ENCODE measurements at regions not wholly inside any gene's neighbourhood (a gene's known extent, or its start where the extent isn't known, plus 50 kb on each side); places are given as distances from the start of the nearest gene placed in this dataset.
"Not testable (repeated sequence)": the region's sequence is repeated elsewhere in the genome, so short reads cannot be mapped to it uniquely, and the experiment has no call there.

DNA sequence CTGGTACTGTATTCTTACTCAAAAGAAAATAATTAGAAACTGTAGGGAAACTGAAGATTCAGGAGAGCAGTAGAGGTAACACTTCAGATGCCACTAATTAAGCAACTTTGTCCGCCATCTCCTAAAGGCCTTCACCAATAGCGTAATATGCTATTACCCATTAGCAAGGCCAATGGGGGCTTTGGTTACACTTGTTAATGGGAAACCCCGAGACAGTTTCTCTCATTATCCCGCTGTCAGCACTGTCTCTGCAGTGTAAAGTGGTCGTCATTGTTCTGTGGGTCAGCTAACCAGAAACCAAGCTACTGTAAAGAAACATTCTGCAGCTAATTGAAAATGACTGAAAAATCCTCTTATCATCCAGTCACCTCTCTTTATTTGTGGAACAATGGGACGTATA is 468.0 kb upstream of the POU3F2 start:
- DNase-seq: no peak

DNA sequence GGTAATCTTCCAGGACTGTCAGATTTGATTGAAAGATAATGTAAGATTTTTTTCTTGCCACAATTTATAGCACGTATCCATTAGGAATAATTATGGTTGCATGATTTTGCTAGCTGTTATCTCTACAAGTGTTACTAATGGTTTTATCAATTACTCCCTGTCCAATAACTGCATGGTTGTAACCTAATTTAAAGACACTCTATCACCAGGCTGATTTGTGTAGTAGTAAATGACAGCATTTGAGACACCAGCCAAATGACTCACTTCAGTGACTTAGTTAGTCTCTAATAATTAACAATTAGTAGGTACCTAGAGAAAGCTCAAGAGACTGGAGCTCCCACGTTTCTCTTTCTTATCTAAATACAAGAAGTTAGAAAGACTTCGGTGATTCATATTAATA is 453.8 kb upstream of the POU3F2 start:
- no peak for DNase-seq

DNA sequence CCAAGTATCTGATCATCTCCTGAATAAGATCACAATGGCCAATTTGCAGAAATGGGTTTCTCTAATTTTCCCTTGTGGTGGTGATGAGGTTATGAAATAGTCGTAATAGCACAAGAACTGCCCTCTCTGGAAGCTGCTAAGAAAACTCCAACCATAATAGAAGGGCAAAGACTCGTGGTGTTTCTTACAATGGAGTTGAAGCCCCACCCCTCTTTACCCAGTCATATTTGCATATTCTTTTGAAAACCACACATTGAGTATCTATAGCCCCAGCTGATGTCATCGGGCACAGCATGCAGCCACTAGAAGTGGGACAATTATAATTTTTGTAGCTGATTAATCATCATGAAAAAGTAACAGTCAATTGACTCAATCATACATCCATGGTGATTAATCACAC is 452.1 kb upstream of the POU3F2 start:
- no peak for DNase-seq

DNA sequence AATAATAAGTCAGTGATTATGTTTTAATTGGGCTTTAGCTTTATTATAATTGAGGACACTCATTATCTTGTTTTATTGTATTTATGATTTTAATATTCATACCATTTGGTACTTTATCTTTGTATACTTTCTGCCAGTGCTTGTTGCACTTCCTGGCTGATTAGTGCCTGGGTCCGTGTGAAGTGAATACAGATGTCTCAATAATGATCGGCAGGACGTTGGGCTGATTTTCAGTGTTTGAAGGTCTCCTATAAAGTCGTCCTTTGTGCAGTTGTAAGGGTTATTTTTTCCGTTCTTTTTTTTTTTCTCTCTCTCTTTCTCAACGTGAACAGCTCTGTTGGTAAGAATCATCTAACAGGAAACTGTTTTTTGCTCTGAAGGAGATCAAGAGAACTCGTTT is 450.0 kb upstream of the POU3F2 start:
- DNase-seq: no peak

DNA sequence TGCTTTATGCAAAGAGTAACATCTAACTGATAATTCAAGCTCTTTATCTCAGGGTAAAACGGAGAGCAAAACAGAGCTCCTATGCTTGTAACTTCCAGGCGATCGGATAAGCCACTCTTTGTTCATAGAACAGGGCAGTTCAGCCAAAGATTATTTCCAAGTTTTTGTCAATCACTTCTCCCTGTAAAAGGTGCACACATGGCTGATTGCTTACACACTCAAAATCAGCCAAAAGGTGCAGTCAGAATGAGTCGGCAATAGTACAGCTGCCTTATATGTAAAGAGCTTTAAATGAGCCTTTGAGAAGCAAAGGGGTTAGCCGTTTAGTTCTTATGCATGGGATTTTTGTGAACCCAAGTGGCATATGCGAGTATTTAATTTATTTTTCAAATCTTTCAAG is 449.6 kb upstream of the POU3F2 start:
- DNase-seq: no peak

DNA sequence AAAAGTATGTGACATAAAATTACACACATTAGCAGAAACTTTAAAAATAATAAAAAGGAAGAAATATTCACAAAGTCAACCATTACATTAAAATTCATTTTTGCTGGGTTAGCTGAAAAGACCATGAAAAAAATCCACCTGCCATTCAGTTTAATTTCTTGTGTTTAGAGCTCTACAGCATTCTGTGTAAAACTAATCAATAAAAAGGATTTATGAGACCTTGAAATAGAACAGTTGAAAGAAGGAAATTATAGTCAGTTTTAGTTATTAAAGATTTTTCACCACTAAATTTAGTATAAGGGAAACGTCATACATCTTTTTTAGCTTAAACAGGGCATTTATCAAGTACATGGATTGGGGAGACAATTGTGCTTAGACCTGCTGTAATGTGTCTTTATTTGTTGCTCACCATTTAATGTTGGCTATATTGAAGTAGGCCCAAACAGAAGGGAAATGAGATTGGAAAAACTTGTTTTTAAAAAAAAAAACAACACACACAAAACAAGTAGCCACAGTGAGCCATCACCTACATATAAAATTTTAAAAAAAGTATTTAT is 438.7 kb upstream of the POU3F2 start:
- no peak for DNase-seq

DNA sequence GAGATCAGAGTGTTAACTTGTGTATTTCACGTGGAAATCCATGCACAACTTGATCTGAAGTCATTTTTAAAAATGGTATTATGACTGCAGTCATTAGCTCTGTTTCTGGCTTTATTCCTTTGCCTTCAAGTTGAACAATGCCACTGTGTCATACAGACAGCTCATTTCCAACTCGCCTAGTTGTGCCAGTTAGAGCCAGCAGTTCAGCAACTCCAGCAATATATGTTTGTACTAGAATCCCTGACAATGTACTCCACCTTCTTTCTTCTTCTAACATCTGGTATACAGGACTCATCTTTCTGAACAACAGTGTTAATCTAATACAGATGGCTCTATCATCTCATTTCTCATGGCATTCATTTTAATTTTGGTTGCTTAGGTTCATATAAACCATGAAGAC is 418.3 kb upstream of the POU3F2 start:
- no peak for DNase-seq

DNA sequence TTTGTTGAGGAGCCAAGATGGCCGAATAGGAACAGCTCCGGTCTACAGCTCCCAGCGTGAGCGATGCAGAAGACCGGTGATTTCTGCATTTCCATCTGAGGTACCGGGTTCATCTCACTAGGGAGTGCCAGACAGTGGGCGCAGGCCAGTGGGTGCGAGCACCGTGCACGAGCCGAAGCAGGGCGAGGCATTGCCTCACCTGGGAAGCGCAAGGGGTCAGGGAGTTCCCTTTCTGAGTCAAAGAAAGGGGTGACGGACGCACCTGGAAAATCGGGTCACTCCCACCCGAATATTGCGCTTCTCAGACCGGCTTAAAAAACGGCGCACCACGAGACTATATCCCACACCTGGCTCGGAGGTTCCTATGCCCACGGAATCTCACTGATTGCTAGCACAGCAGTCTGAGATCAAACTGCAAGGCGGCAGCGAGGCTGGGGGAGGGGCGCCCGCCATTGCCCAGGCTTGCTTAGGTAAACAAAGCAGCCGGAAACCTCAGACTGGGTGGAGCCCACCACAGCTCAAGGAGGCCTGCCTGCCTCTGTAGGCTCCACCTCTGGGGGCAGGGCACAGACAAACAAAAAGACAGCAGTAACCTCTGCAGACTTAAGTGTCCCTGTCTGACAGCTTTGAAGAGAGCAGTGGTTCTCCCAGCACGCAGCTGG is 417.7 kb upstream of the POU3F2 start:
- DNase-seq: not testable (repeated sequence)

DNA sequence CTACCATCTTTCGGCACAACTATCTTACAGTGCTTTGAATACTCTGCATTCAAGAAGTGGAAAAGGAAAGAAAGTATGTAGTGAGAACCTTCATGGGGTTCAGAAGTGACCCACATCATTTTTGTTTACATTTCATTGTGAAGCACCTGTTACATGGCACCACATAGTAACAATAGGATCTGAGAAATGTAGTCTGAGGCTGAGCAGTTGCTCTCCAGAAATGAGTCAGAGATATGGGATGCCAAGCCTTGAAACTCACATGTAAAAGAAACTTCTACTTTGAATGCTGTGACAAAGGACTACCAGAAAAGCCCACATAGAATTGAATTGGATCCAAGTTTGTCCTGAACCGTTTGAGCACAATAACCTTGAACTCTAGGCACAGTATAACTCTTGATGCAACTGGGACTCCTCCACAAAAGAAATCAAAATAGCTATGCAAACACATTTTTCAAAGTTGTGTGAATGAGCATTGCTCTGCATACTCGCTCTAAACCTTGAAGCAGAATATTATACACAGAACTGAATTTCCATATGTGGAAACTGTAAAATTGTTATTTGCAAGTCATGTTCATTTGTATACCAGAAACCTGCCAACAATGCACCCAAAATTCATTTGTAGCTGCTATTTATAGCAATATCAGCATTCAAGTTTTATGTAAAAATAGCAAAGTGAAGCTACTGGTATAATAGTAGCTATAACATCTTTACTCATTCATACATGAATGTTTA is 400.9 kb upstream of the POU3F2 start:
- no peak for DNase-seq

DNA sequence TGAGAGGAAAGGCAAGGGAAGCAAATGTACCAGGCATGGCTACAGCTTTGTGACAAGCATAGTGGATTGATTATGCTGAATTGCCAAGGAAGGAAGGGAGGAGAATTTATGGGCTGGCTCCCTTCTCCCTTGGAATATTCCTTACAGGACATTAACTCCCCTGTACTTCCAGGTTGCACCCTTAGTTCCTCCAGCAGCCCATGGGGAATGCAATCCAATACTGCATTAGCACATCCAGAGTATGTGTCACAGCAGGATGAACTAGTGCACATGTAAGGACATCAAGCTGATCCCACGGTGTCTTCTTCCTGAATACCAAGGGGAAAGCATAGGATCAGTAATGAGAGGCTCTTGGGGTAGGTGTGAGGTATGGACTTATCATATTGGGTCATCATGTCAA is 390.7 kb upstream of the POU3F2 start:
- DNase-seq: no peak

DNA sequence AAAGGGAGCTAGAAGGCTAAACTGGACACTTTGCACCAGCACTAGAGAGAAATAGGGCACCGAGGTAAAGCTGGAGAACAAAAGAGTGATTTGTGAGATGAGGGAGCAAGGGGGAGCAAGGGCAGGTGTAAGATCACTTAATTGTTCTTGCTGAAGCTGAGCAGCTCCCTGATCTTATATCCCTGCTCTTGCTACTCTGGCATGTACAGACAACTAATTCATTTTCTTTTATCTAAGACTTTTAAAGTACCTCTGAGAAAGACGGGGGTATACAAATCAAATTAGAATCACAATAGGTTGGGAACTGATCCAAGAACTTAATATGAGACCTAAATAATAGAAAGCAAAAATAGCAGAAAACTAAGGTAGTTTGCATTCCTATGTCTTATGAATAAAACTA is 381.7 kb upstream of the POU3F2 start:
- DNase-seq: no peak

DNA sequence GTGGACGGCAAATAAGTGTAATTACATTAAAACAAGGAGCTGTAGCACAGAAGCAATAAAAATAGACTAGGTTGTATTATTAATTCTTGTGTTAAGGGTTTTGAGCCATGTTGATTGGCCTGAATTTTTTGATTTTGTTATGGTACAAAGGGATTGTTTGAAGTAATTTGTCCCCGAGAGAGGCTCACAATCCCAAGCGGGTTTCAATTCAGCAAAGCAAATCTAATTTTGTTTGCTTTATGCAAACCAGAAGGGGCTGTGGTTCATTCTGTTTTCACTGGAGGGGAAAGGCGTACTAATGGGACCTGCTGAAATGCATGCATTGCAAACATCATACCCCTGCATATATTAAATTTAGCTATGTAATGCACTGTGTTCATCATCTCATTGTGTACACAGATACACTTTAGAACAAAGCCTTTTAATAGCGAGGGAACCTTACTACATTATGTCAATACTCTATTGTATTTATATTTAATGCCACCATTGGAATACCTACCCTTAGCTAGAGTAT is 379.5 kb upstream of the POU3F2 start:
- DNase-seq: no peak

DNA sequence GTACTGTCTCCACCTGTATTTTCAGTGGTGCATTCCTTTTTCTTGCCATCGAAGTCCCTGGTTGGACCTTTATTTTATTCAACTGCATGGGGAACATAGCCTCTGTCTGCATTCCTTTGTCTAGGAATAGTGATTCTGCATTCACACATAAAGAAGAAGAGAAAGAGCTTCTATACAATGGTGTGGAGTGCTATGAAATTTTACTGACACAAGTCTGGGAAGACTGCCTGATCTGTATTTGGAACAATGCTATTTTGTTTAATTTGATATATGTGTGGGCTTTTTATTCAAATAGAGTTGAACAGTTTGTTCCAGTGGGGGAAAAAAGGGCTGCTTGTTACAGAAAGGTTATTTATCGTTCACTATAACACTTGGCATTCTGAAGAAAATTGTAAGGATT is 375.7 kb upstream of the POU3F2 start:
- DNase-seq: no peak

DNA sequence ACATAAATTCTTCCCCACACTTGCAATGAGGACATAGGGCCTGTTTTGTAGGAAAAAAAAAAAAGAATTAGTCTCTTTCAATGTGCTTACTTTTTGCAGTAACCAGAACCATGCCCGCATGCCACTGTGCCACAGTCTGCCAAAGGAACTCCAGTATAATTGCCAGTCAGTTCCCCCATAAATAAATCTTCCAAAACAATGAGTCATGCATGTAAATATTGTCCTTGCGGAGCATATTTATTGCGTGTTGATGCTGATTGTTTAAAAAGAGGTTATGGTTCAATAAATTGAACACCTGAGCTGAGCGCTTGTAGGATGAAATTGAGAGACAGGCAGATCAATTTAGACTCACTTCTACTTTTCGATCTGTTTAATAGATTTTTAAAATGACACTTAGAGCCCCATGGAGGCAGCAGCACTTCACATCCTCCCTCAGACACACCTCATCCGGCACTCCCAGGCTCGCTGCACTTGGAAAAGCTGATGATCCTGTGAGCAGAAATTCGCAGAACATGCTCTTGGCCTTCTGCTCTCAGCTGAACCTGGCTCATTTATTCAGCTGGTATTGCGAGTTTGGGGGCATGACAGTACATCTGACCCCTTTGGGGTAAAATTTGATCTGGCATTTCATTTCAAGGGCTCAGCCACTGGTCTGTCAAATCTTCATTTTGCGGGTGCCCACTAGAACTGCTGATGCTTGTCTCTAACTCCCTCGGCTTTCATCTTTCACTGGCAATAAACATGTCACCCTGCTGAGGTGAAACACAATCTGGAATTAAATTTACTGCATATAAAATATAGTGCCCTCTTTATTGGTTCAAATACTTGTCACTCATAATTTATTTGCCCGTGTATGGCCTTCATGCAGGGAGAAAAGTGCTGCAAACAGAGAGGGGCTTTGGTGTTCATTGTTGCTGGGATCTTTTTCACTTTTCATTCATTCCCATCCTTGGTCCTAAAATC is 371.1 kb upstream of the POU3F2 start:
- no peak for DNase-seq

DNA sequence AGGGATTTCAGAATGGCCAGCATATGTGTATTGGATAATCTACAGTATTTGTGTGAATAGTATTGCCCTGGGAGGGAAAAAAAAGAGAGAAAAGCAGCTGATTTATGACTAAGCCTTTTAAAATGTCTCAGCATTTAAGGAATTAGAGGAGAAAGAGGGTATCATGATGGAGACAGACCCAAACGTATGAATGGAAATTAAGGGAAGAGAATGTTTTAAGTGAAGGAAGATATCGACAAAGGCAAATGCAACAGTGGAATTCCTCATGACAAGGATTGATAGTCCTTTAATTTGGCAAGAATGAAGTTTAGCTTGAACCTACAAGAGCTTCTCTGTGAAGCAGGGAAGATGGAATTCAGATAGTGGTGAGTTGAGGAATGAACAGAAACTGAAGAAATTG is 367.3 kb upstream of the POU3F2 start:
- DNase-seq: no peak

DNA sequence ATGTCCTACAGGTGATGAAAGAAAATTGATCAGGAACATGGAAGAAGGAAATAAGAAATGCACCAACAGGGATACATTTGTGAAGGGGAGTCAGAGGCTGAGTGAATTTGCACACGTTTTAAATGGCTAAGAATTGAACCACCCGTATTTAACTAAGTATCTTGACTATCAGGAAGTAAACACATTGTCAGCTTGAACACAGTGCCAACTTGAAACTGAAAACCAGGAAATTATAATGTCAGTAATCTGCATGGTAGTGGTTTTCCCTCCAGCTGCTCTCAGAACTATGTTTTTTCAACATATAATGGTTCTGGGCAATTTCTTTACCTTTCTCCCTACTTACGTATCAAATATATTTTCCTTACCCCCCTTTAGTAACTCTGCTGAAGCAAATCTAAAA is 366.5 kb upstream of the POU3F2 start:
- no peak for DNase-seq

DNA sequence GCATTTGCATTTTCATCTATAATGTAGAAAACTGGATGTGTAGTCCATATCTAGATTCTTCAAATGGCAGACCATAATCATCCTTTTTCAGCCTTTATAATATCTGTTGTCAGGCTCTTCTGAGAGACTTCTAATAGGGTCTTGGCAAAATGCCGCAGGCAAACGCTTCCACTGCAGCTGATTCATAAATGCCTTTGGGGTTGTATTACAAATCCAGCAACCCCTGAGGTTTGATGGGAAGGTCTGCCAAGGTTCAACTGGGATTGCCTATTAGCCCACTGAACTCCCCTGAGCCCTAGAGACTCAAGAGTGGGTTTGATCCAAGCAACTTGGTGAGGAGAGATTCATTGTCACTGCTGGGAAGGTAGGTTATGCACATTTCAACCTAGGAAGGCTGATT is 365.2 kb upstream of the POU3F2 start:
- no peak for DNase-seq

DNA sequence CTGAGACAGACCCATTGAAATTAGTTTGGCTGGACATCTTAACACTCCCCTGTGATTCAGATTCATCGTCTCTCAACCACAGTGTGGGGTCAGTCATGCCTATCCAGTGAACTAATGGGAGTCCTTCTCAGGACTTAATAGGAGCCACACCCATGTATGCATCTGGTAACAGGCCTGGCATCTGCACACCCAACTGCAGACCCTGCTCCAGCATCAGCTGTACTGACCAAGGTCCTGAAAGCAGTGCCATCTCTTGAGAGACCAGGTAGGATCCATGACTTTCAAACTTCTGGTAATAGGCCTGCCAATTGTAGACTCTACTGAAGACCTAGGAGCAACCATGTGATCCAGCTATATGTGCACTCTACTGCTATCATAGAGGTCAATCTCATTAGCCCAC is 363.6 kb upstream of the POU3F2 start:
- DNase-seq: no peak

DNA sequence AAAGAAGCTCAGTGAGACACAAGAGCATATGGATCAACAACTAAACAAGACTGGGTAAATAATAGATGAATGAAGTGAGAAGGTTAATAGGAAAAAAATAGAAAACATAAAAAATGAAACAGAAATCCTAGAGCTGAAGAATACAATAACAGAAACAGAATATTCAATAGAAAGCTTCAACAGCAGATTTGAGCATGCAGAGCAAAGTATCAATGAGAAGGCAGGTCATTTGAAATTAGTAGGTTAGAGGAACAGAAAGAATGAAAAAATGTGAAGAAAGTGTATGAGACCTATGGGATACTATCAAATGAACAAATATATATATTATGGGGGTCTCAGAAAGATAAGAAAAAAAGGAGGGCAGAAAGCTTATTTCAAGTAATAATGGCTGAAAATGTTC is 362.9 kb upstream of the POU3F2 start:
- no peak for DNase-seq

DNA sequence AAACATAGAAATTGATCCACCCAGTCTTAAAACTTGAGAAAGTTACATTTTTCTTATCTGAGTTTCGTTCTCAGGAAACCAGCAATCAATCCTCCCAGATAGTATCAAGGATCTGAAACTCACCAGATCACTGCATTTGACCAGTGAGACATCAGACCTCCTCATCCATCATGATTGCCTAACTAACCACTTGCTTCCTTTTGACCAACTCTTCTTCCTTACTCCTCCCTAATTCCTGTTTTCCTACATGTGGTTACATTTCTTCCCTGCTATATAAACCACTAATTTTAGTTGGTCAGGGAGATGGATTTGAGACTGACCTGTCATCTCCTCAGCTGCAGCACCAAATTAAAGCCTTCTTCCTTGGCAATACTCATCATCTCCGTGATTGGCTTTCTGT is 357.1 kb upstream of the POU3F2 start:
- DNase-seq: no peak

DNA sequence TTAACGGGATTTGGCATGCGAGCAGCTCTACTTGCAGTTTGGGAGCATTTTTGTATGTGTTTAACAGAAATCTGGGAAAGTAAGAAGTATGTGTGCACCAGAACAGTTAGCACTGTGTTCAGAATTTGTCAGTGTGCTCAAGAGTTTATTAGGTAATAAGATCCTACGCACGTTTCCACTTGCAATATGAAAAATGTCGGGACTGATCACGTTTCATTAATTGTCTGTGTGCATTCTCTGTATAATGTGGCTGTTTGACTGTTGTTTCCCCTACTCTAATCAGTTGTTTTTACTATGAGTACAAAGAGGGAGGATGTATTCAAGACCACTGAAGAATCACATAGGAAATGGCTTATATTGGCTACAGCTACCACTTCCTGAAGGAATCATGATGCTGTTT is 349.7 kb upstream of the POU3F2 start:
- no peak for DNase-seq

DNA sequence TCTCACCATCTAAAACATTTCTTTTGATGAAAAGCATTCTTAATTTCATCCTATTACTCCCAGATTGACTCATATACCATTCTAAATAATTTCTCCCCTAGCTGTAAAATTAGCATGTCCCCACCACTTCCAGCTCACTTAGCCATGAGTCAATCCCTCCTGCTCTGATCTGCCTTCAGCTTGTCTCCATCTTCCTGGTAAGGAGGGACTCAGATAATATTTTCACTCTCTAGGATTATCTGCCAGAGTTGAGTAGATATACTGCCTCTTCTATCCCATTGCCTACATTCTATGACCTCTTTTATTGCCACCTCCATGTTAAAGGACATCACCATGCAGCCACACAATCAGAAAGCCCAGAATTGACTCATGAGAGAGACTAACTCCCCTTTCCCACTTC is 348.8 kb upstream of the POU3F2 start:
- DNase-seq: no peak

DNA sequence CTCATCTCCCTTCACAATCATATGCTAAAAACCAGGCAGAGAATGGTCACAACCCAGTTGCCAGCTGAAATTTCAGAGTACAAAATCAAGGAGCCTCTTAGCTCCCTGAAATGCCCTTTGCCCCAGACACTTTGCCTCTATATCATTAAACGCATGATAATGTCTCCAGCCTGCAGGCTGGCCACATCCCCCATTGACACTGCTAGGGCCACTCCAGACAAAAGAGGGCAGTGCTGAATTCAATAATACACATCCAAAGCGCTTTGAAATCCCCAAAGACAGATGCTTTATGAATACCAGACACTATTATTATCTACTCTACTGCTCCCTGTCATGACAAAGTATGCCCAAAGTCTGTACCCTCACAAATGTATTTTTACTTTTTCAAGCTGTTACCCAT is 348.3 kb upstream of the POU3F2 start:
- DNase-seq: no peak
